Activated CD4-positive, alpha-beta memory T cell treated with anti-CD3 and anti-CD28 coated beads, Interleukin-2, amount 10 ng/mL, durations not matched to agents 7 days and 5 days (primary cell): ENCODE measurements at regions not wholly inside any gene's neighbourhood (a gene's known extent, or its start where the extent isn't known, plus 50 kb on each side); places are given as distances from the start of the nearest gene placed in this dataset.
"Not testable (repeated sequence)": the region's sequence is repeated elsewhere in the genome, so short reads cannot be mapped to it uniquely, and the experiment has no call there.

Experiments
- CTCF ChIA-PET: fragments of 350-600 bp; sonication (Branson Sonifier 250); formaldehyde crosslinking; loops from one replicate; lab custom pipeline; 2021; ENCODE audit warnings: antibody characterized with exemption, inconsistent platforms; lab: Charles Lee
- POLR2A ChIA-PET: fragments of 350-600 bp; sonication (Branson Sonifier 250); formaldehyde crosslinking; loops from one replicate; lab custom pipeline; 2021; ENCODE audit warnings: antibody characterized with exemption; lab: Charles Lee
- DNase-seq: peaks from one replicate; pipeline ENCODE4 v3.0.0-alpha.2; 2020
- H3K27ac Mint-ChIP-seq: one replicate; pipeline ENCODE4 v1.8.0; 2021; ENCODE audit warnings: mild to moderate bottlenecking, mixed read lengths
- H3K27me3 Mint-ChIP-seq: one replicate; pipeline ENCODE4 v1.8.0; 2021; ENCODE audit warnings: mixed read lengths
- H3K36me3 Mint-ChIP-seq: one replicate; pipeline ENCODE4 v1.8.0; 2021; ENCODE audit warnings: low read depth, mixed read lengths
- H3K4me1 Mint-ChIP-seq: one replicate; pipeline ENCODE4 v1.8.0; 2021; ENCODE audit warnings: mixed read lengths
- H3K4me3 Mint-ChIP-seq: one replicate; pipeline ENCODE4 v1.8.0; 2021; ENCODE audit warnings: mild to moderate bottlenecking, mixed read lengths
- H3K9me3 Mint-ChIP-seq: one replicate; pipeline ENCODE4 v1.8.0; 2021; ENCODE audit warnings: mixed read lengths

DNA sequence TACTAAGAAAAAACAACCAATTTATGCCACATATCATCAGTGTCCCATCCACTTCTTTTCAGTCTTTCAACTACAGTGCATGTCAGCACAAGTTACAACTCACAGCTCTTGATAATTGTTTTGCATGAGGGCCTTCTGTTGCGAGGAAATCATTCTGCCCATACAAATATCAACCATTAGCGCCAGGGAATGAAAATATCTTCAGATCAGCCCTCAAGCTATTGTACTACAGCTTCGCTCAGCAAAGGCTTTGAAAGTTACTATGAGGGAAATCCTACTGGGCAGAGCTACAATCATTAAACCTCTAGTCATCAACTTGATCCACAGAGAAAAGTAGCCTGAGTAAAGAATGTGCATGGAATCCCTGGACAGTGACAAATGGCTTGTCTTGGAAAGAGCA is 1023.6 kb upstream of the HS3ST1 start:
- DNase-seq: no peak
- no peaks in the 10 kb centered on the region for H3K27me3 Mint-ChIP-seq
- H3K27ac Mint-ChIP-seq: no peak overlapping the region
- peaks cover 10% of the 10 kb centered on the region for H3K9me3 Mint-ChIP-seq
- ChIA-PET POLR2A (no interaction called here), CTCF (no interaction called here)
- H3K36me3 Mint-ChIP-seq: no peaks in the 10 kb centered on the region
- H3K4me1 Mint-ChIP-seq: no peaks in the 10 kb centered on the region
- no peak overlapping the region for H3K4me3 Mint-ChIP-seq

DNA sequence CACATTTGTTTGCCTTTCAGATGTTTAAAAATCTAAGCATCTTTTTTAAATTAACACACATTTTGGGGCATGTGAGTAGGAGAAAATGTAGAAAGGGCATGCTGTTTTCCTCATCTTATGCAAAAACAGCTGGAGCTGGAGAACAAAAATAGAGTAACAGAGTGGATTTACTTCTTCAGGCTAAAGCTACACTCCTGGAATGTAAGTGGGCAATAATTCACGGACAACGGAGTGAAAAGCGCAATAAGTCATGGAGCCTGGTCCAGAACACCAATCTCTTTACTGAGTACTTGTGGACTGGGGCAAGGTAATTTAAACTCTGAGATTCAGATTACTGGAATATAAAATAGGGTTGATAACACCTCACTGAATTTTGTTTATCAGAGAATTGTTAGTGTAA is 1018.8 kb upstream of the HS3ST1 start:
- H3K36me3 Mint-ChIP-seq: no peaks in the 10 kb centered on the region
- ChIA-PET POLR2A (no interaction called here), CTCF (interaction anchor here (1.1 kb wide), 1 partner anchor 10 kb away, joined by 3 read pairs; no protein-coding TSS in a partner anchor)
- H3K27me3 Mint-ChIP-seq: no peaks in the 10 kb centered on the region
- H3K9me3 Mint-ChIP-seq: peaks cover 12% of the 10 kb centered on the region
- DNase-seq: no peak
- H3K4me1 Mint-ChIP-seq: no peaks in the 10 kb centered on the region
- H3K27ac Mint-ChIP-seq: no peak overlapping the region
- H3K4me3 Mint-ChIP-seq: no peak overlapping the region

- no peaks in the 10 kb centered on the region for H3K4me1 Mint-ChIP-seq
- no peak overlapping the region for H3K4me3 Mint-ChIP-seq
- no peaks in the 10 kb centered on the region for H3K27me3 Mint-ChIP-seq
- CTCF ChIA-PET: interaction anchor here (1.1 kb wide), 1 partner anchor 10 kb away, joined by 3 read pairs; no protein-coding TSS in a partner anchor
- DNase-seq: no peak
- no peak overlapping the region for H3K27ac Mint-ChIP-seq
- no peaks in the 10 kb centered on the region for H3K36me3 Mint-ChIP-seq
- H3K9me3 Mint-ChIP-seq: peaks cover 15% of the 10 kb centered on the region
- POLR2A ChIA-PET: no interaction called here
These were observed 1018.0 kb upstream of the HS3ST1 start for GRCh38 chr4:12446657-12447185.

DNA sequence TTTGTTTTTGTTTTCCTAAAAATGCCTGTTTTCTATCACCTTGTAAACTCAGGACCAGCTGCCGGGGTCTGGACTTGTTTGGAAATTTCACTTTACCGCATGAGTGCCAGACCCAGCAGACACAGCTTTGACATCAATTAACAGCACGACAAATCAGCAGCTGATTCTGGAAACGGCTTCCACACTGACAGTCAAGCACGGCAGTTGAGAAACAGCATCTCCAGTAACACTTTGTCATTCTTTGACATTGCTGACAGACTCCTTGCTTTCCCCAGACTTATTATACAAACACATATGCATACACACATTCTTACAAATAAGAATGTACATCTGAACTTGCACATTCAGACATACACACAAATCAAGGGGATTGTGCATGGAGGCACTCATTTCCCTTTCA is 1017.6 kb upstream of the HS3ST1 start:
- Mint-ChIP-seq H3K36me3 (no peaks in the 10 kb centered on the region), H3K27ac (no peak overlapping the region), H3K9me3 (peaks cover 12% of the 10 kb centered on the region), H3K4me3 (no peak overlapping the region), H3K27me3 (no peaks in the 10 kb centered on the region), H3K4me1 (no peaks in the 10 kb centered on the region)
- ChIA-PET POLR2A (no interaction called here), CTCF (no interaction called here)
- no peak for DNase-seq

DNA sequence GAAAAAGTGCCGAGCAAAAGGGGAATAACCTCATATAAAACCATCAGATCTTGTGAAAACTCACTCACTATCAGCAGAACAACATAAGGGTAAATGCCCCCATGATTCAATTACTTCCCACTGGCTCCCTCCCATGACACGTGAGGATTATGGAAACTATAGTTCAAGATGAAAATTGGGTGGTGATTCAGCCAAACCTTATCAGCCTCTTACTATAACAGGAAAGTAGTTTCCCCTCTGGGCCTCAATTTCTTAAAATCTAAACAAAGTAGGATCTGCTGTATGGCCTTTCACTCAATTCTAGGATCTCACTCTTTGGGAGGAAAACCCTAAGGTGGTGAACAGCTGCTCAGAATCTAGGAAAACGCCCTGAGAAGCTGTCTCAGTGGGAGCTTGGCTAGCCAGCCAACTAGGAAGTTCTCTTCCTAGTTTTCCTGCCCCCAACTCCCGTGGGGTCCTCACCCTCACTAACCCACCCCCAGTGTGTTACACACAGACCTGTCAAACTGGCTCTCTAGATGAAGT is 1017.1 kb upstream of the HS3ST1 start:
- H3K27me3 Mint-ChIP-seq: no peaks in the 10 kb centered on the region
- DNase-seq: no peak
- H3K9me3 Mint-ChIP-seq: peaks cover 10% of the 10 kb centered on the region
- no peak overlapping the region for H3K27ac Mint-ChIP-seq
- ChIA-PET CTCF (no interaction called here), POLR2A (no interaction called here)
- H3K36me3 Mint-ChIP-seq: no peaks in the 10 kb centered on the region
- H3K4me3 Mint-ChIP-seq: no peak overlapping the region
- H3K4me1 Mint-ChIP-seq: no peaks in the 10 kb centered on the region

DNA sequence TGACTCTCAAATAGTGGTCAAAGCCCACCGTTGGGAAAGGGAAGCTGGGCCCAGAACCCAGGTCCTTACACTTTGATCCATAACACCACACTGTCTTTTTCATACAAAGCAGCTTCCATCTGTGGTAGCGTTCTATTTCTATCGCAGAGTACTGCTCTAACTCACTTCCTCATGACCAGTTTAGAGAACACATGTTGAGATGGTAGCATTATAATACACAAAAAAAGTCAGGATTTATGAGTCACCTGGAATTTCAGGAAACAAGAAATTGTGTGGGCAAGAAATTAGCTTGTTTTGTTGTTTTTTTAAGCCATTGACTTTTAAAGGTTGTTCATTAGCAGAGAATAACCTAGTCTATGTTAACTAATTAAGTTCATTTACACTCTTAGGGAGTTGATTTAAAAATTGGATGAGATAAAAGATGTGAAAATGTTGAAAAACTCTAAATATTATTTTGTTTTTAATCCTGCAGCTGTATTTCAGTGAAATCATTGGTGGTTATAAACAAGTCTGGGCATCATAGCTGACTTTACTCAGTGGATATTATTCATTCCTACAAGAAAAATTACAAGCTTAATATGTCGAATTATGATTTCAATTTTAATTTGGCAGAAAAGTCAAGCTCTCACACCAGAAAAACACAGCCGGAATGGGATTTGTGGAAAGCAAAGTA is 1011.1 kb upstream of the HS3ST1 start:
- Mint-ChIP-seq H3K27me3 (no peaks in the 10 kb centered on the region), H3K27ac (no peak overlapping the region), H3K4me3 (no peak overlapping the region), H3K4me1 (no peaks in the 10 kb centered on the region), H3K36me3 (no peaks in the 10 kb centered on the region), H3K9me3 (peaks cover 6% of the 10 kb centered on the region)
- CTCF ChIA-PET: no interaction called here
- no peak for DNase-seq
- POLR2A ChIA-PET: no interaction called here

DNA sequence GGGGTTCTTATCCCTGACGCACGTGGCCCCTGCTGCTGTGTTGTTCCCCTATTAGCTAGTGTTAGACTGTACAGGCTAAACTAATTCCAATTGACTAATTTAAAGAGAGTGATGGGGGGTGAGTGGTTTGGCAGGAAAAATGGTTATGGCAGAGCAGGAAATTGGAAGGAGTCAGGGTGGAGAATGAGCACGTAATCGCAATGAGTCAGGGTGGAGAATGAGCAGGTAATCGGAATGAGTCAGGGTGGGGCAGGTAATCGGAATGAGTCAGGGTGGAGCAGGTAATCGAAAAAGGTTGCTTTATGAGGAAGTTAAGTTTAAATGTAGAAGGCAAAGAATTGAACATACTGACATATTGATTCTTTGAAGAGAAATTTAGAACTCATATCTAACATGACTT is 1002.6 kb upstream of the HS3ST1 start:
- H3K27ac Mint-ChIP-seq, CTCF ChIA-PET, H3K27me3 Mint-ChIP-seq, POLR2A ChIA-PET, DNase-seq, H3K36me3 Mint-ChIP-seq, H3K4me3 Mint-ChIP-seq, H3K4me1 Mint-ChIP-seq: not testable (repeated sequence)
- H3K9me3 Mint-ChIP-seq: peaks cover 14% of the 10 kb centered on the region

DNA sequence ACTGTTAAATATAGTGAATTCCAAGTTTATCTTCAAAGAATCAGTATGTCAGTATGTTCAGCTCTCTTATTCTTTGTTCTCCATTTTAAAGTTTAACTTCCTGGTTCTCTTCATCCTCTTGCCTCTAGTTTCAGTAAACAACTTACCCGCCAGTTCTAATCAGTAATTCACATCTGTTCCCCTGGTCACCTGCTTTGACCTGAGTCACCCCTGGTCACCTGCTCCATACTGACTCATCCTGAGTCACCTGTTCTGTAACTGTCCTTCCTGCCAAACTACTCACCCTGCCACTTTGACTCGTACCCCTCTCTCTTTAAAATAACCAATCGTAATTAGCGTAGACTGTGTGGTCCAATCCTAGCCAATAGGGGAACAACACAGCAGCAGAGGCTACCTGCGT is 992.7 kb upstream of the HS3ST1 start:
- Mint-ChIP-seq H3K36me3 (no peaks in the 10 kb centered on the region), H3K27ac (no peak overlapping the region), H3K9me3 (peaks cover 4% of the 10 kb centered on the region)

GRCh38 chr4:12416755-12417154 is 988.1 kb upstream of the HS3ST1 start:
- Mint-ChIP-seq H3K4me3 (no peak overlapping the region), H3K4me1 (no peaks in the 10 kb centered on the region), H3K9me3 (peaks cover 4% of the 10 kb centered on the region), H3K27ac (no peak overlapping the region), H3K36me3 (no peaks in the 10 kb centered on the region), H3K27me3 (no peaks in the 10 kb centered on the region)
- ChIA-PET POLR2A (no interaction called here), CTCF (no interaction called here)
- DNase-seq: no peak

More for the DNA sequence above, 992.7 kb upstream of the HS3ST1 start:
- ChIA-PET POLR2A (no interaction called here), CTCF (no interaction called here)
- Mint-ChIP-seq H3K4me1 (no peaks in the 10 kb centered on the region), H3K27me3 (no peaks in the 10 kb centered on the region), H3K4me3 (no peak overlapping the region)
- DNase-seq: no peak

DNA sequence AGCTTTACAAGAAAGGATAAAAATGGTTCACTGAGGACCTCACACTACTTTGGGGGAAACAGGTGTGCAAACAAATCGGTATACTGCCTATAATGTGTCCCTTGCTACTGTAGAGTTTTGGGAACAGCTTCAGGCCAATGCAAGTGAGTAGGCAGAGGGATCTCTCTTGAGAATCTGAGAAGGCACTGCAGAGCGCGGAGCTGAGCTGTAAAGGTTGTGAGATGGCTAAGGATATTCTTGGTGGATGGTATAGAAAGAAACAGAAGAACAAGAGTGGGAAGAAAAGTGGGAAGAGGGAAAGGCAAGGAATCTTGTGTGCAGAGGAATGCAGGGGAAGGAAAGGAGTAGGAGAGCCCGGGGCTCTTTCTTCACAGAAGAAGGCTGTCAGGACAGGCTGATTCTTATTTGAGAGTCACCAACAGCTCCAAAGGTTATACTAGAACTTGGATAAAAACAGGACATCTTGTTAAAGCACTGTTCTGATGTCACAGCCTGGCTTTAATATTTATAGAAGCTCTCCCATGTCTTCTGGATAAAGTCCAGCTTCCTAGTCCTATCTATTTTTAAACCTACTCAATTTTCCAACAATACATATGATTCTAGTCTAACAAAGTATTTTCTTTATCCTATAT is 985.6 kb upstream of the HS3ST1 start:
- H3K4me1 Mint-ChIP-seq: no peaks in the 10 kb centered on the region
- H3K27ac Mint-ChIP-seq: no peak overlapping the region
- no peak for DNase-seq
- CTCF ChIA-PET: no interaction called here
- H3K4me3 Mint-ChIP-seq: no peak overlapping the region
- peaks cover 3% of the 10 kb centered on the region for H3K9me3 Mint-ChIP-seq
- POLR2A ChIA-PET: no interaction called here
- H3K36me3 Mint-ChIP-seq: no peaks in the 10 kb centered on the region
- no peaks in the 10 kb centered on the region for H3K27me3 Mint-ChIP-seq

GRCh38 chr4:12411072-12411471 is 982.4 kb upstream of the HS3ST1 start:
- POLR2A ChIA-PET: no interaction called here

GRCh38 chr4:12409507-12410190 is 981.0 kb upstream of the HS3ST1 start:
- peaks cover 8% of the 10 kb centered on the region for H3K9me3 Mint-ChIP-seq
- H3K27ac Mint-ChIP-seq: no peak overlapping the region
- H3K4me3 Mint-ChIP-seq: no peak overlapping the region
- POLR2A ChIA-PET: no interaction called here
- CTCF ChIA-PET: no interaction called here
- H3K4me1 Mint-ChIP-seq: no peaks in the 10 kb centered on the region
- H3K27me3 Mint-ChIP-seq: no peaks in the 10 kb centered on the region
- DNase-seq: no peak
- H3K36me3 Mint-ChIP-seq: no peaks in the 10 kb centered on the region

More at GRCh38 chr4:12411072-12411471, 982.4 kb upstream of the HS3ST1 start:
- H3K27ac Mint-ChIP-seq: no peak overlapping the region
- CTCF ChIA-PET: no interaction called here
- no peak for DNase-seq
- H3K36me3 Mint-ChIP-seq: no peaks in the 10 kb centered on the region
- H3K27me3 Mint-ChIP-seq: no peaks in the 10 kb centered on the region
- no peak overlapping the region for H3K4me3 Mint-ChIP-seq
- H3K9me3 Mint-ChIP-seq: peaks cover 8% of the 10 kb centered on the region
- H3K4me1 Mint-ChIP-seq: no peaks in the 10 kb centered on the region

DNA sequence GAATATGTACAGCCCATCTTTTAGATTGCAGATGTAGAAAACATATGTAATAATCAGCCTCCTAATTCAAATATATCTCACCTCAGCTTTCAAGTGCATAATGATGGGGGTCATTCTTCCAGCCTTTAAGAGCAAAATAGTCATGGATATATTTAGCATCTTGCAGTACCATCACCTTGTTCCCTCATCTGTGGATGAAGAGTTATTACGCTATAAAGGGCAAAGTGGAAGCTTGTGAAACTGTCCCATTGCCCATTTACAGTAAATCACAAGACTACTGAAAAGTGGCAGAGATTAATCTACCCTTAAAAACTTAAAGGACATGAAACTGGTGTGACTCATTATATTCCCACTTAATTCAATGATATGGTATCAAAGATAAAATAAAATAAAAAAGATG is 979.7 kb upstream of the HS3ST1 start:
- Mint-ChIP-seq H3K27ac (no peak overlapping the region), H3K36me3 (no peaks in the 10 kb centered on the region), H3K4me3 (no peak overlapping the region), H3K27me3 (no peaks in the 10 kb centered on the region), H3K9me3 (peaks cover 8% of the 10 kb centered on the region), H3K4me1 (no peaks in the 10 kb centered on the region)
- ChIA-PET POLR2A (no interaction called here), CTCF (no interaction called here)
- DNase-seq: no peak
